DND-41 (cell line): ENCODE measurements at regions not wholly inside any gene's neighbourhood (a gene's known extent, or its start where the extent isn't known, plus 50 kb on each side); places are given as distances from the start of the nearest gene placed in this dataset.

Experiments used
- ATAC-seq: fragments of 200-7000 bp; cut with Tn5 transposase; 3 replicates; pipeline ENCODE4 v1.9.1; 2021; ENCODE audit warnings: low read depth; ENCODE audit not compliant: insufficient read depth
- DNase-seq: peaks from one replicate; pipeline ENCODE4 v3.0.0-alpha.2; 2020
- H2AFZ ChIP-seq: 2 replicates; pipeline ENCODE4 v1.6.0; 2012; ENCODE audit warnings: low read depth, low read length
- H3K27ac ChIP-seq: 2 replicates; pipeline ENCODE4 v1.5.1; 2012; ENCODE audit warnings: low read length, inconsistent platforms
- H3K27me3 ChIP-seq: fragments of 200-600 bp; sonication (generic); 2 replicates; pipeline ENCODE4 v1.6.0; 2012; ENCODE audit warnings: low read length, mild to moderate bottlenecking, inconsistent platforms; ENCODE audit not compliant: insufficient read depth, poor library complexity
- H3K36me3 ChIP-seq: 2 replicates; pipeline ENCODE4 v1.5.1; 2012; ENCODE audit warnings: low read length, inconsistent platforms; ENCODE audit not compliant: insufficient read depth
- H3K4me1 ChIP-seq: 2 replicates; pipeline ENCODE4 v1.5.1; 2012; ENCODE audit warnings: mild to moderate bottlenecking, low read length; ENCODE audit not compliant: insufficient read depth
- H3K4me2 ChIP-seq: 2 replicates; pipeline ENCODE4 v1.6.0; 2012; ENCODE audit warnings: mild to moderate bottlenecking, moderate library complexity, low read length, inconsistent platforms; ENCODE audit not compliant: insufficient read depth
- H3K4me3 ChIP-seq, 2 experiments: fragments of 200-600 bp in 1 of 2; shearing (Covaris generic) in 1 of 2; 2 replicates each; pipeline ENCODE4 v1.5.1; 2012 to 2016; ENCODE audit warnings: inconsistent platforms in 2 of 2, low read length in 2 of 2, mild to moderate bottlenecking in 2 of 2, low read depth in 1 of 2, moderate library complexity in 1 of 2
- H3K79me2 ChIP-seq: 2 replicates; pipeline ENCODE4 v1.6.0; 2012; ENCODE audit warnings: low read length, inconsistent platforms; ENCODE audit not compliant: insufficient read depth
- H3K9ac ChIP-seq: 2 replicates; pipeline ENCODE4 v1.6.0; 2012; ENCODE audit warnings: low read depth, mild to moderate bottlenecking, inconsistent platforms, low read length, moderate library complexity
- H3K9me3 ChIP-seq: 2 replicates; pipeline ENCODE4 v1.5.1; 2012; ENCODE audit warnings: low read length, moderate library complexity, mild to moderate bottlenecking, inconsistent platforms; ENCODE audit not compliant: insufficient read depth, severe bottlenecking
- H4K20me1 ChIP-seq: 2 replicates; pipeline ENCODE4 v1.6.0; 2012; ENCODE audit warnings: low read length; ENCODE audit not compliant: insufficient read depth
- CTCF ChIP-seq: IDR thresholded peaks from 2 replicates; pipeline ENCODE4 v1.5.1; 2012; ENCODE audit warnings: borderline replicate concordance, low read length, moderate library complexity, mild to moderate bottlenecking; ENCODE audit not compliant: poor library complexity, severe bottlenecking; ENCODE audit errors: extremely low read depth
- EZH2 ChIP-seq: IDR thresholded peaks from 3 replicates; pipeline ENCODE4 v1.6.1; 2012; ENCODE audit warnings: borderline replicate concordance, low read depth, mild to moderate bottlenecking, moderate library complexity, low read length, inconsistent platforms; ENCODE audit not compliant: severe bottlenecking

- H3K79me2 ChIP-seq: no peaks in the 10 kb centered on the region
- no peak for TF ChIP-seq EZH2
- no peak overlapping the region for H3K27ac ChIP-seq
- no peak for DNase-seq
- H3K9me3 ChIP-seq: no peaks in the 10 kb centered on the region
- H2AFZ ChIP-seq: no peak overlapping the region
- no peak for ATAC-seq
- H4K20me1 ChIP-seq: no peaks in the 10 kb centered on the region
- no peaks in the 10 kb centered on the region for H3K36me3 ChIP-seq
- no peak overlapping the region for H3K9ac ChIP-seq
- no peak overlapping the region for H3K4me3 ChIP-seq
- no peaks in the 10 kb centered on the region for H3K4me1 ChIP-seq
- no peak overlapping the region for H3K4me2 ChIP-seq
- H3K27me3 ChIP-seq: no peaks in the 10 kb centered on the region
These were observed 309.1 kb downstream of the TLL1 start for GRCh38 chr4:166182145-166182544.

- no peaks in the 10 kb centered on the region for H3K9me3 ChIP-seq
- no peak overlapping the region for H3K4me3 ChIP-seq
- H4K20me1 ChIP-seq: no peaks in the 10 kb centered on the region
- H3K27me3 ChIP-seq: no peaks in the 10 kb centered on the region
- no peak overlapping the region for H2AFZ ChIP-seq
- no peak for TF ChIP-seq CTCF
- no peak for TF ChIP-seq EZH2
- ATAC-seq: no peak
- no peak overlapping the region for H3K9ac ChIP-seq
- no peaks in the 10 kb centered on the region for H3K79me2 ChIP-seq
- no peak overlapping the region for H3K27ac ChIP-seq
- DNase-seq: no peak
- no peaks in the 10 kb centered on the region for H3K36me3 ChIP-seq
- H3K4me2 ChIP-seq: no peak overlapping the region
- H3K4me1 ChIP-seq: no peaks in the 10 kb centered on the region
These were observed 322.1 kb downstream of the TLL1 start for GRCh38 chr4:166195101-166195500.

- no peak for TF ChIP-seq CTCF
- TF ChIP-seq EZH2: no peak
- no peaks in the 10 kb centered on the region for H3K9me3 ChIP-seq
- H3K36me3 ChIP-seq: no peaks in the 10 kb centered on the region
- no peak overlapping the region for H2AFZ ChIP-seq
- no peak for ATAC-seq
- DNase-seq: no peak
- H3K4me2 ChIP-seq: no peak overlapping the region
- no peaks in the 10 kb centered on the region for H3K27me3 ChIP-seq
- no peaks in the 10 kb centered on the region for H4K20me1 ChIP-seq
- H3K4me1 ChIP-seq: no peaks in the 10 kb centered on the region
- no peak overlapping the region for H3K9ac ChIP-seq
- H3K79me2 ChIP-seq: no peaks in the 10 kb centered on the region
- no peak overlapping the region for H3K4me3 ChIP-seq
- no peak overlapping the region for H3K27ac ChIP-seq
These were observed 324.1 kb downstream of the TLL1 start for GRCh38 chr4:166197166-166197565.

GRCh38 chr4:166198041-166198440 is 325.0 kb downstream of the TLL1 start:
- Histone ChIP-seq H3K4me2 (no peak overlapping the region), H2AFZ (no peak overlapping the region), H4K20me1 (no peaks in the 10 kb centered on the region), H3K79me2 (no peaks in the 10 kb centered on the region), H3K4me1 (no peaks in the 10 kb centered on the region), H3K36me3 (no peaks in the 10 kb centered on the region), H3K9ac (no peak overlapping the region), H3K4me3 (no peak overlapping the region), H3K27ac (no peak overlapping the region), H3K9me3 (no peaks in the 10 kb centered on the region), H3K27me3 (no peaks in the 10 kb centered on the region)
- ATAC-seq (no peak), DNase-seq (no peak)
- TF ChIP-seq EZH2 (no peak), CTCF (no peak)
